Pons (tissue), 1 donor: ENCODE measurements at regions not wholly inside any gene's neighbourhood (a gene's known extent, or its start where the extent isn't known, plus 50 kb on each side); places are given as distances from the start of the nearest gene placed in this dataset.

Experiments
- DNase-seq: peaks from one replicate; pipeline ENCODE4 v3.0.0-alpha.2; 2016; ENCODE audit warnings: low spot score

DNA sequence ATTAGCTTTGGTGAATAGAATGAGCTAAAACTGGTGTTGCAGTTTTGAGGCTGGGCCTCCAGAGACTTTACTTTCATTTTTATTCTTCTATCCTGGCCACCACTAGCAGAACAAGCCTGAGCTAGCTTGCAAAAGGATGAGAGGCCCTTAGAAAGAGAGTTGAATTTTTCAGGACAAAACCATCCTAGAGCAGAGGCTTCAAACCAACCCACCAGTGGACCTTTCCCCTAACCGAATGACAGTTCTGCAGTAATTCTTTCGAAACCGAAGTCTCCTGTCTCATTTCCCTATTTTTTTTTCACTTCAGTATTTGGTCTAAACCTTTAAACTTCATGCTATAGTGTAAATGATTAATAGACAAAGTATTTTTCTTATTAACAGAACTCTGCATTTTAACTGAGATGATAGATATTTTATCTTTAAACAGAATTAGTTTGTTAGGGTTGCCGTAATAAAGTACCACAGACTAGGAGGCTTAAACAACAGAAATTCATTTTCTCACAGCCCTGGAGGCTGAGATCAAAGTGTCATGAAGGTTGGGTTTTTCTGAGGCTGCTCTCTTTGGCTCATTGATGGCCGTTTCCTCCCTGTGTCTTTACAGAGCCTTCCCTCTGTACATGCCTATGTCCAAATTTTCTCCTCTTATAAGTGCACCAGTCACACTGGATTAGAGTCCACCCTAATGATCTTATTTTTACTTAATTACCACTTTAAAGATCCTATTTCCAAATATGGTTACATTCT is 80.6 kb upstream of the PAK5 start:
- DNase-seq: peak; percentile 40

DNA sequence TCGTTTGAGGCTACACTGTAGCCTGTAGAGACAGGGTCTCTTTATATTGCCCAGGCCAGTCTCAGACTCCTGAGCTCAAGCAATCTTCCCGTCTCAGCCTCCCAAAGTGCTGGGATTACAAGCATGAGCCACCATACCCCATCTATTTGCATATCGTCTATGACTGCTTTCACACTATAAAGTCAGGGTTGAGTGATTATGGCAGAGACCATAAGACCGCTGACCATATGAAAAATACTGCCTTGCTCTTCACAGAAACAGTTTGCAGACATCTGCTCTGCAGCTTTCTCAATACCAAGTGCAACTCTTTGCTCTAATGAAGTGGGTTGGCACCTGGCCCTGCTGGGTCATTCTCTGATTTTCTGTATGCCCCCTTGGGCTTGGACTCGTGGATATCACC is 79.5 kb upstream of the PAK5 start:
- DNase-seq: no peak

DNA sequence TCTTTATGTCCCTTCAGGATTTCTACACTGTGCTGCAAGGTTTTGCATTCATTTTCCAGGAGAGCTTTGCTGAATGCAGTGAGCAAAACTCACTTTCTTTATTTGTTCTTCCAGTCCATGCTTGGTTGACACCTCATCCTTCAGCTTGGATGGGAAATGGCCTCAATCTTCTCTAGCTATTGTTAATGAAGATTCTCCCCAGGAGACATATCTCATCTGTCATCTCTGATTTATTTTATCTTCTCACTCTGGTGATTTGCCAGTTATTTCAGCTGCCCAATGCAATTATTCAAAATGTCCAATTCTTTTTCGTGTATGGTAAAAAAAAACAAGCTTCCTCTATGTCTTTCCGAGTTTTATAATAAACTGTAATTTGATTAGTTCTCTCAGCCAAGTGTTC is 77.9 kb upstream of the PAK5 start:
- DNase-seq: no peak

GRCh38 chr20:9912858-9913434 is 74.1 kb upstream of the PAK5 start:
- DNase-seq: peak; percentile 46

DNA sequence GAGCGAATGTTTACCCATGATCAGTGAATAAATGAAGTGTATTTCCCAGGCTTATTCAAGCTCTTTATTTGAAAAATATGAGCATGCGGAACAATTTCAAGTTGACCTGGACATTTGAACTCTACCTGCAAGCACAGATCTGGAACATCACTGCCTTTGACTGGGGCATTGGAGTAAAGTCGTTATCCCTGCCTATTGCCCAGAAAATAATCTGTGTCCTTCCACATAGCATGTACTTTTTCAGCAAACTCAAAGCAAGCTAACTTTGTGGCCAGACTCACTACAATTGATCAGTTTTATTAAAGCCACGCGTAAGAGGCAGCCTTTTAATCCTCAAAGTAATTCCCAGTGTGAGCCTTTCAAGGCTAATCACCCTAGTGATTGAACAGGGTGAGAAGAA is 73.4 kb upstream of the PAK5 start:
- no peak for DNase-seq

GRCh38 chr20:9911519-9911918 is 72.6 kb upstream of the PAK5 start:
- DNase-seq: no peak

DNA sequence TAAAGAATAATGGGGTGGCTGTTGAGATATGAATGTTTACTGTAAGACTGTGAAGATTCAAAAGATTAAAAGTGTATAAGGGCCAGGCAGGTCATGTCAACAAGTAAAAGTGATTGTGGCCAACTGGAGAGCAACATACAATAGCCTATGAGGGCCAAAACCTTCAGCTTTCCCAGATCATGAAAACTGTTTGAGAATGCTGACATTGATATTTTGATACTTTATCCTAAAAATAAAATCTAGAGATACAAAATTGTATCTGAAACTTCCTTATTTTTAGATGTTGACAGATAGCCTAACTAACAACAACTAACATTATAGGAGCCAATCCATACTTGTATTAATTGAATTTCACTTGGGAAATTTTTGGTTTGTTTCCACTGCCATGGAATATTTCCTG is 70.3 kb upstream of the PAK5 start:
- DNase-seq: no peak

DNA sequence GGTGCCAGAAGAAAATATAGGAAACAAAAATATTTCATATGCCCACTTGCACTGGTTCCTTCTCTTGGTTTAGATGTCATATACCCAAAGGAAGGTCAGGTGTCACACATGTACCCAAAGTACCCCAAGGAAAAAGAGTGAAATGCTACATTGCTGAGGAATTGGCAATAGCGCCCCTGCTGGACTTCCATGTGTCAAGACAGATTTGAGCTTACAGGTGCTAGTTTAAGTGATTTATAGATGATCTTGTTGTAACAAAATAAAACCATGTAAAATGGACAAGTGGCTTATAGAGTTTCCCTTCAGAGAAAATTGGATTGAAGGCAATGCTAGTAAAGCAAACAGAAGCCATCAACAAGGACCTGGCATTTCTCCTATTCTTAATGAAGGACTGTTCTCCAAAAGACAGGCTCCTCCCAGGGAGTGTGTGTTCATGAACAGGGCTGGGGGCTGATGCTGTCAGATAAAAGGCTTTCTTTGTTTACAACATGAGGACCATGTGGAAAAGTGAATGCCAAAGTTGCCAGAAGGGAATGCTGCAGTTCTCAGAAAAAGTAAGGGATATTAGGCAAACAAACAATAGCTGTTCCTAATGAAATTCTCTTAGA is 64.3 kb upstream of the PAK5 start:
- DNase-seq: no peak

GRCh38 chr20:9889270-9889981 is 50.5 kb upstream of the PAK5 start:
- DNase-seq: no peak
